Karpas-422 (cell line): ENCODE measurements at regions not wholly inside any gene's neighbourhood (a gene's known extent, or its start where the extent isn't known, plus 50 kb on each side); places are given as distances from the start of the nearest gene placed in this dataset.

ENCODE experiments used
- DNase-seq: peaks from one replicate; pipeline ENCODE4 v3.0.0-alpha.2; 2015
- H2AFZ ChIP-seq: fragments of 200-600 bp; sonication (generic); 2 replicates; pipeline ENCODE4 v1.6.1; 2014; ENCODE audit warnings: antibody characterized with exemption, low read length, mixed read lengths
- H3K27ac ChIP-seq: fragments of 200-600 bp; sonication (generic); 2 replicates; pipeline ENCODE4 v1.5.1; 2014; ENCODE audit warnings: mild to moderate bottlenecking, low read length, moderate library complexity
- H3K27me3 ChIP-seq: fragments of 200-600 bp; sonication (generic); 2 replicates; pipeline ENCODE4 v1.6.1; 2014; ENCODE audit warnings: low read length, mixed read lengths
- H3K36me3 ChIP-seq: fragments of 200-600 bp; sonication (generic); 2 replicates; pipeline ENCODE4 v1.6.1; 2014; ENCODE audit warnings: low read length, mixed read lengths; ENCODE audit not compliant: insufficient read depth
- H3K4me1 ChIP-seq: fragments of 200-600 bp; sonication (generic); 2 replicates; pipeline ENCODE4 v1.6.1; 2014; ENCODE audit warnings: mild to moderate bottlenecking, low read length, mixed read lengths
- H3K4me2 ChIP-seq: fragments of 200-600 bp; sonication (generic); 2 replicates; pipeline ENCODE4 v1.6.1; 2014; ENCODE audit warnings: low read length, low read depth, mild to moderate bottlenecking; ENCODE audit not compliant: poor library complexity, severe bottlenecking
- H3K4me3 ChIP-seq: fragments of 200-600 bp; sonication (generic); 2 replicates; pipeline ENCODE4 v1.5.1; 2014; ENCODE audit warnings: mild to moderate bottlenecking, antibody characterized with exemption, low read length, mixed read lengths
- H3K79me2 ChIP-seq: fragments of 200-600 bp; sonication (generic); 2 replicates; pipeline ENCODE4 v1.6.1; 2014; ENCODE audit warnings: mild to moderate bottlenecking, low read length, mixed read lengths
- H3K9ac ChIP-seq: fragments of 200-600 bp; sonication (generic); 2 replicates; pipeline ENCODE4 v1.6.0; 2014; ENCODE audit warnings: low read length
- H3K9me2 ChIP-seq: fragments of 200-600 bp; sonication (generic), shearing (Covaris generic); replicated peaks from 2 replicates; pipeline ENCODE4 v1.6.0; 2014; ENCODE audit warnings: mild to moderate bottlenecking, low read length, moderate library complexity; ENCODE audit not compliant: insufficient read depth
- H3K9me3 ChIP-seq: fragments of 300-700, 200-600 bp; sonication (generic); 2 replicates; pipeline ENCODE4 v1.6.1; 2014; ENCODE audit warnings: low read length, mixed read lengths
- H4K20me1 ChIP-seq: fragments of 200-600 bp; sonication (generic); 2 replicates; pipeline ENCODE4 v1.6.1; 2014; ENCODE audit warnings: mild to moderate bottlenecking, antibody characterized with exemption, low read length, low read depth; ENCODE audit not compliant: insufficient read depth

DNA sequence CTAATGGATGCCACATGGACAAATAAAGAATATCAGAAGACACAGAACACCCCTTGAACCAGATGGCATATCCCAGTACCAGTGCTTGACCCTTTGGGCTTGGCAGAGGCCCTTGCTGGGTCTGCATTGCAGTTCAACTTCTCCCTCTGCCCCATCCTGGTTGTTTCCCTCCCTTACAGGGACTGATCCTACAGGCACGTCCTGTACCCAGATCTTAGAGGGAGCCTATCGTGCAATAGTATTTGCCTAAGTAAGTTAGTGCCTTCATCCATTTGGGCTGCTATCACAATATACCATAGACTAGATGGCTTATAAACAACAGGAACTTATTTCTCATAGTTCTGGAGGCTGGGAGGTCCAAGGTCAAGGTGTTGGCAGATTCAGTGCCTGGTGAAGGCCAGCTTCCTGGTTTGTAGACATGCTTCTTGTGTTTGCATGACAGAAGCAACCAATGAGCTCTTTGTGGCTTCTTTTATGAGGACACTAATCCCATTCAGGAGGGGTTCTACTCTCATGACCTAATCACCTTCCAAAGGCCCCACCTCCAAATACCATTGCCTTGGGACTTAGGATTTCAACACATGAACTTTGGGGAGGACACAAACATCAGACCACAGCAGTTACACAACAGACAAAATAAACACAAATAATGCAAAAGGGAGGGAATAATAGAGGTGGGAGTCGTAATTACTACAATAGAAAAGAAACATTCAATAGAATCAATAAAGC, 146.5 kb upstream of the MSX1 start:
- H3K4me3 ChIP-seq = no peak overlapping the region
- no peaks in the 10 kb centered on the region for H4K20me1 ChIP-seq
- no peaks in the 10 kb centered on the region for H3K9me2 ChIP-seq
- no peak overlapping the region for H2AFZ ChIP-seq
- no peak overlapping the region for H3K27ac ChIP-seq
- H3K4me1 ChIP-seq = no peaks in the 10 kb centered on the region
- no peaks in the 10 kb centered on the region for H3K27me3 ChIP-seq
- H3K79me2 ChIP-seq = no peaks in the 10 kb centered on the region
- H3K4me2 ChIP-seq = no peak overlapping the region
- H3K9me3 ChIP-seq = no peaks in the 10 kb centered on the region
- H3K36me3 ChIP-seq = no peaks in the 10 kb centered on the region
- no peak overlapping the region for H3K9ac ChIP-seq
- no peak for DNase-seq

DNA sequence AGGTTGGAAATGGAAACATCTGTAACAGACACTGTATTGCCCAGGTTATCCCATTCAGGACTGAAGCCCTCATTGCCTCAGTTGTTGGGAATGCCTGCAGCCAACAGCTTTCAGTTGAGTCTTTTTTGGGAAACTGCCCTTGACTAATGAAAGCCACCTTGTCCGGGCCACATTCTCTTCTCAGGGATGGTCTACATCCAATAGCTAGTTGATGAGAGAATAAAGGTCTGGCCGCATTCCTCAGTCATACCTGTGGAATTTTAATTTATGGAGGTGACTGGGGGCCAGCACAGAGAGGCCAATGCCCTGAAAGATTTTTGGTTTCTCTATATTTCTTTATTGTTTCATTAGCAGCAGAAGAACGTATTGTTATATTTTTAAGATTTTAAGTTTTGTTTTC, 147.6 kb upstream of the MSX1 start:
- Histone ChIP-seq H4K20me1 (no peaks in the 10 kb centered on the region), H3K4me1 (no peaks in the 10 kb centered on the region), H3K36me3 (no peaks in the 10 kb centered on the region), H2AFZ (no peak overlapping the region), H3K9me2 (no peaks in the 10 kb centered on the region), H3K4me2 (no peak overlapping the region), H3K4me3 (no peak overlapping the region), H3K9me3 (no peaks in the 10 kb centered on the region), H3K27ac (no peak overlapping the region), H3K79me2 (no peaks in the 10 kb centered on the region), H3K9ac (no peak overlapping the region), H3K27me3 (no peaks in the 10 kb centered on the region)
- no peak for DNase-seq

DNA sequence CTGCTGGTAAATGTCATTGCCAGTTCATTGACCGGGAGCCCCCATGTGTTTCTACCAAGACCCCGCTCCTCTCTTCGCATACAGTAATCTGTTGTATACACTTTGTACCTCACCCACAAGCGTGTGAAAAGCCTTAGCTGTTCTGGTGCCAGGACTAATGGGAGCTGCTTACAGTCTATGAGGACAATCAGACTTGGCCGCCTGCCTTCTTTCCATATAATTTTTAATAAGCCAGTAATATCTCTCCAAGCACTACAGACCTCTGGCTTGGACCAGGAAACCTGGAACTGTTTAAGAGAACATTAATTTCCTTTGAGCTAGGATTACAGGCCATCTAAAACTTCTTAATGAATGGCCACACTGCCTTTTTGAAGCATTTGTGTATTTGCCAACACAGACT, 149.7 kb upstream of the MSX1 start:
- Histone ChIP-seq H4K20me1 (no peaks in the 10 kb centered on the region), H3K4me1 (no peaks in the 10 kb centered on the region), H2AFZ (no peak overlapping the region), H3K79me2 (no peaks in the 10 kb centered on the region), H3K9me3 (no peaks in the 10 kb centered on the region), H3K9ac (no peak overlapping the region), H3K27ac (no peak overlapping the region), H3K36me3 (no peaks in the 10 kb centered on the region; the same call in 1 of the 2 replicates), H3K9me2 (no peaks in the 10 kb centered on the region), H3K4me3 (no peak overlapping the region), H3K4me2 (no peak overlapping the region), H3K27me3 (no peaks in the 10 kb centered on the region)
- DNase-seq = no peak

DNA sequence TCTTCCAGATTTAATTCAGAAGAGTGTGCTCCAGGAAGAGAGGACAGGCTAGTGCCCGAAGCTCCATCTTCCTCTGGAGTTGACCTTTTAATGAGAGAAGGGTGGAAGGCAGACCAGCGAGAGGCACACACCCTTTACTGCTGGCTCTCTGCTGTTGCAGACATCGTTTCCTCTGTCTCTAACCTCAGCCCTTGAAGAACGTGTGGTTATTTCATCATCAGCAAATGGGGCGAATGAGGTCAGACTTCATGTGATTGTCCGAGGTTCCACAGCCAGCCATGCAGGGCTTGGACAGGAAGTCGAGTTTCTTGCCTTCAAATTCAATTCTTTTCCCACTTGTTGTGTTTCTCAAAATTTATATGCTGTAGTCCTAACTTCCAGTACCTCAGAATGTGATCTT, 155.2 kb upstream of the MSX1 start:
- DNase-seq = no peak
- Histone ChIP-seq H3K9me3 (no peaks in the 10 kb centered on the region), H4K20me1 (no peaks in the 10 kb centered on the region), H3K27me3 (no peaks in the 10 kb centered on the region), H3K9ac (no peak overlapping the region), H3K9me2 (no peaks in the 10 kb centered on the region), H3K4me1 (no peaks in the 10 kb centered on the region), H3K79me2 (no peaks in the 10 kb centered on the region), H2AFZ (no peak overlapping the region), H3K27ac (no peak overlapping the region), H3K4me3 (no peak overlapping the region), H3K4me2 (no peak overlapping the region), H3K36me3 (no peaks in the 10 kb centered on the region; the same call in 1 of the 2 replicates)

DNA sequence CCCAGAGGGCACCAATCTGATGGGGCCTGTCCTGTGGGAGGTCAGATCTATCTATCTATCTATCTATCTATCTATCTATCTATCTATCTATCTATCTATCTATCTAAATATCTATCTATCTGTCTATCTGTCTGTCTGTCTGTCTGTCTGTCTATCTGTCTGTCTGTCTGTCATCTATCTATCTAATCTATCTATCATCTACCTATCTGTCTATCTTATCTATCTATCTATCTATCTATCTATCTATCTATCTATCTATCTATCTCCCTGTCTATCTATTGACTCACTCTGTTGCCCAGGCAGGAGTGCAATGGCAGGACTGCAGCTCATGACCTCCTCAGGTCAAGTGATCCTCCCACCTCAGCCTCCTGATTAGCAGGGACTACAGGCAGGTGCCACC, 155.7 kb upstream of the STX18 start:
- DNase-seq = no peak
- no peak overlapping the region for H3K4me3 ChIP-seq

DNA sequence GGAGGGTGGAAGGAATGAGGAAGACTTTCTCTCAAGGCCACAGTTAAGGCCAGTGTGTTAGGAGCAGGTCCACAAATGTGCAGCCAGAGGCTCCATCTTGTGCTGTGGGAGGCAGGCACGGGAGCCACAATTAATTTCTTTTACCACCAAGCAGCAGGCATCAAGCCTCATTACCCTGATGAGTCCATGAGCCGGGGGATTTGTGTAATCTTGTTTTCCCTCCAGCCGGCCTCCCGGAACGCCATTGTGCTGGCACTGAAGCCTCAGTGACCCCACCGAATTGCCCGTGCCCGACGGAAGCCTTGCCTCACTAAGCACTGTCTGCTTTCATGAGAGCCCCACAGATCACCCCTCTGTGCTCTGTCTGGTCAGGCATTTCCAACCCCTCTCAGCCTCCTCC, 154.7 kb upstream of the STX18 start:
- Histone ChIP-seq H3K9me2 (no peaks in the 10 kb centered on the region), H3K9me3 (no peaks in the 10 kb centered on the region), H3K79me2 (no peaks in the 10 kb centered on the region), H3K9ac (no peak overlapping the region), H4K20me1 (no peaks in the 10 kb centered on the region), H3K4me1 (no peaks in the 10 kb centered on the region), H3K4me2 (no peak overlapping the region), H3K36me3 (no peaks in the 10 kb centered on the region), H3K27me3 (no peaks in the 10 kb centered on the region), H2AFZ (no peak overlapping the region), H3K4me3 (no peak overlapping the region), H3K27ac (no peak overlapping the region)
- DNase-seq = no peak

More for the DNA sequence above, 155.7 kb upstream of the STX18 start:
- no peaks in the 10 kb centered on the region for H3K9me2 ChIP-seq
- no peaks in the 10 kb centered on the region for H3K36me3 ChIP-seq
- H3K4me1 ChIP-seq = no peaks in the 10 kb centered on the region
- H4K20me1 ChIP-seq = no peaks in the 10 kb centered on the region
- no peaks in the 10 kb centered on the region for H3K9me3 ChIP-seq
- H3K79me2 ChIP-seq = no peaks in the 10 kb centered on the region
- H3K27ac ChIP-seq = no peak overlapping the region
- H3K27me3 ChIP-seq = no peaks in the 10 kb centered on the region
- H3K9ac ChIP-seq = no peak overlapping the region
- no peak overlapping the region for H2AFZ ChIP-seq
- no peak overlapping the region for H3K4me2 ChIP-seq

DNA sequence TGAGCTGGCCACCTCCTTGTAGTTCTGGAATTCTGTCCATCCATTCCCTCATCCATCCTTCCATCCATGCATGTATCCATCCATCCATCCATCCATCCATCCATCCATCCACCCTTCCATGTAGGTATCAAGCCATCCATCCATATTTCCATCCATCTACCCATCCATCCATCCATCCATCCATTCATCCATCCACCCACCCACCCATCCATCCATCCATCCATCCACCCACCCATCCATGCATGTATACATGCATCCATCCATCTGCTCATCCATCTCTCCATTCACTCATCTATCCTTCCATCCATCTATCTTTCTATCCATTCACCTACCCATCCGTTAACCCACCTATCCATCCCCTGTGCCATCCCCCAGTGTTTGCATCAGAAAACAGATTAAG, 153.6 kb upstream of the STX18 start:
- H3K9ac ChIP-seq = no peak overlapping the region
- no peaks in the 10 kb centered on the region for H3K9me3 ChIP-seq
- no peaks in the 10 kb centered on the region for H3K4me1 ChIP-seq
- H3K9me2 ChIP-seq = no peaks in the 10 kb centered on the region
- H3K79me2 ChIP-seq = no peaks in the 10 kb centered on the region
- no peak for DNase-seq
- no peak overlapping the region for H2AFZ ChIP-seq
- no peaks in the 10 kb centered on the region for H3K36me3 ChIP-seq
- H3K4me2 ChIP-seq = no peak overlapping the region
- H4K20me1 ChIP-seq = no peaks in the 10 kb centered on the region
- no peak overlapping the region for H3K4me3 ChIP-seq
- no peaks in the 10 kb centered on the region for H3K27me3 ChIP-seq
- H3K27ac ChIP-seq = no peak overlapping the region

DNA sequence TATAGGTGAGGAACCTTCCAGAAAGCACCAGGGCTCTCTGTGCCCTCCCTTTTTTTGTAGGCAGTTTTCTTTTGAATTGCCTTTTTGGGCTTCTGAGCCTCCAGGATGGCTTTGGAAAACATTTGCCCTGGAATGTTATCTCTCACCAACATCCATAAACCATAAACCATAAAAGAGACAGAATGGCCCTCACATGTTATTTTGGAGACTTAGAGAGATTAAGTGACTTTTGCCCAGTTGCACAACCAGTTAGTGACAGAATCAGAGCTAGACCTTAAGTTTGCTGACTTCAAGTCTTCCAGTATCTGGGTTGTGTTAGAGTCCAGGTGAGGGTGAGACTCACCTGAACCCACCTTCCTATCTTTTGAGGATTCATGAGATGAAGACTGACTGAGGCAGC, 153.0 kb upstream of the STX18 start:
- Histone ChIP-seq H3K9me2 (no peaks in the 10 kb centered on the region), H2AFZ (no peak overlapping the region), H3K9me3 (no peaks in the 10 kb centered on the region), H3K79me2 (no peaks in the 10 kb centered on the region), H3K4me1 (no peaks in the 10 kb centered on the region), H3K4me2 (no peak overlapping the region), H4K20me1 (no peaks in the 10 kb centered on the region), H3K4me3 (no peak overlapping the region), H3K27ac (no peak overlapping the region), H3K9ac (no peak overlapping the region), H3K27me3 (no peaks in the 10 kb centered on the region), H3K36me3 (no peaks in the 10 kb centered on the region)
- no peak for DNase-seq
